NCI-H2171 (cell line): ENCODE measurements at regions not wholly inside any gene's neighbourhood (a gene's known extent, or its start where the extent isn't known, plus 50 kb on each side); places are given as distances from the start of the nearest gene placed in this dataset.
"Not testable (repeated sequence)": the region's sequence is repeated elsewhere in the genome, so short reads cannot be mapped to it uniquely, and the experiment has no call there.

Experiments
- DNase-seq: peaks from one replicate; lab custom pipeline; 2025; lab: John Stamatoyannopoulos, UW

DNA sequence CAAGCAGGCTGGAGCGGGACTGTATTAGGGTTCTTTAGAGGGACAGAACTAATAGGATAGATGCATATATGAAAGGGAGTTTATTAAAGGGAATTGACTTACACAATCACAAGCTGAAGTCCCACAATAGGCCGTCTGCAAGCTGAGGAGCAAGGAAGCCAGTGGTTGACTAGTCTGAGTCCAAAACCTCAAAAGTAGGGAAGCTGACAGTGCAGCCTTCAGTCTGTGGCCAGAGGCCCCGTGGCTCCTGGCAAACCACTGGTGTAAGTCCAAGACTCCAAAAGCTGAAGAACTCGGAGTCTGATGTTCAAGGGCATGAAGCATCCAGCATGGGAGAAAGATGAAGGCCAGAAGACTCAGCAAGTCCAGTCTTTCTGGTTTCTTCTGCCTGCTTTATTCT is 281.8 kb downstream of the QKI start:
- not testable (repeated sequence) for DNase-seq

DNA sequence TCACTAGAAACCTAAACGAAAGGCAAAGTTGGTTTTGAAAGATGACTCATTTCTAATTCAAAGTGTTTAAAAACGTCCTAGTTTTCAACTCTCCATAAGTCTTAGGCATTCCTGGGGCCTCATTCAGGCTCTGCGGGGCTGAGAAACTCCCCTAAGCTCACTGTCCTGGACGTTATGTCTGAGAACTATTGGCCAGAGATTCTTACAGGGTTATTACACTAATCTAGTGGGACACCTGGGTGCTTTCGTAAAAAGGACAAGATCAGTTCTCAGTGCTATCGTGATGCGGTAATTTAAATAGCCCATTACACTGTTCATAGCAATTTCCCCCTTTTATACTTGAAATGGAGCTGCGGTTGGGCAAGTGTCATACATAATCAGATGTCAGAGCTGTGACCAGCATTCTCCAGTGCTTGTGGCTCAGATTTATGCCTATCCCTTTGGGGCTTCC is 280.9 kb downstream of the QKI start:
- no peak for DNase-seq

DNA sequence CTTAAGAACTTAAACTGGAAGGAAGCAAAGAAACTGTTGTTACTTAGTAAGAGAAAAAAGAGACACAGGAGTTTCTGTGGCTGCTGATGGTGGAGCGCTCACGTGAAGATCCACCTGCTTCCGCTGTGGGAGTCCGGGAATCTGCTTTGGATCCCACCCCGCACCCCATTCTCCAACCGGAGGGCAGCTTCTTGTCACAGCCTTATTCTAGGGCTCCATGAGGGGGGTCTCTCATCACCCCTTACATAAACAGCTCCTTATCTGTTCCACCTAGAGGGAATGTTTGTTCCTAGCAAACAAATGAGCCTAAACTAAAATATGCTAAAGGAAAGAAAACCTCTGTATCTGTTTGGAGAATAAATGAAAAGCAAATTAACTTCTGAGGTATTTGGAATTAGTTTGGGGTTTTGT is 280.5 kb downstream of the QKI start:
- DNase-seq: no peak

DNA sequence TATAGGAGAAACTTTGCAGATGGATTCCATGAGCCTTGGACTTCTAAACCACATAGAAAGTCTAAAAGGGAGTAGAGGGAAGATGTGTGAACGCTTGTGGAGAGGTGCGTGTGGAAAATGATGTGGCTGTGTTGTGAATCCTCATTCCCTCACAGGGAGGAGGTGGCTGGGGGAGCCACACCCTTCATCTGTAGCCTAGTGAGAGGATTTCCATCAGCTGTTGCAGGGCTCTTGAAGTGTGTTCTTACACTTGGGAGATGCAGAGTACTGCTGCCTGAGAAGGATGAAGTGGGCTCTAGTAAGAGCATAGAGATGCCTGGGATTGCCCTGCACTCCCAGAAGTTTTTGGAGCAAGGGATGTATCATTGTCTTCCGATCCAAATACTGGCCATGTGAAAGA is 279.6 kb downstream of the QKI start:
- DNase-seq: no peak

DNA sequence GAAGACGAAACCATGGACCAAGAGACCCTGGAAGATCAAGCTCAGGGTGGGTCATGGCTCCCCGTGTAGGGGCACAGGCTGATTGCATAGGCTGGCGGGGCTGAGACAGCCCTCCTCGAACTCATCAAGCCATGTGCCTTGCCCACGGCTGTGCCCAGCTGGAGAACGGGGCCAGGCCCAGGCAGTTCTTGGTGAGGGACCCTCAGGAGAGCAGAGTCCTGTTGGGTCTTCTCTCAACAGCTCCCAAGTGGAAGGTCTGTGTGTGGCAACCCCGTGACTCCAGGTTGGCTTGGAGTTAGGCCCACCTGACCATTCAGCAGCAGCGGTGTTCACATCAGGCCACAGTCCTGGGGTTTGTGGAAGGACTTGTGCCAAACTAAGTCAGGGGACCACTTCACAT is 276.5 kb downstream of the QKI start:
- DNase-seq: no peak

DNA sequence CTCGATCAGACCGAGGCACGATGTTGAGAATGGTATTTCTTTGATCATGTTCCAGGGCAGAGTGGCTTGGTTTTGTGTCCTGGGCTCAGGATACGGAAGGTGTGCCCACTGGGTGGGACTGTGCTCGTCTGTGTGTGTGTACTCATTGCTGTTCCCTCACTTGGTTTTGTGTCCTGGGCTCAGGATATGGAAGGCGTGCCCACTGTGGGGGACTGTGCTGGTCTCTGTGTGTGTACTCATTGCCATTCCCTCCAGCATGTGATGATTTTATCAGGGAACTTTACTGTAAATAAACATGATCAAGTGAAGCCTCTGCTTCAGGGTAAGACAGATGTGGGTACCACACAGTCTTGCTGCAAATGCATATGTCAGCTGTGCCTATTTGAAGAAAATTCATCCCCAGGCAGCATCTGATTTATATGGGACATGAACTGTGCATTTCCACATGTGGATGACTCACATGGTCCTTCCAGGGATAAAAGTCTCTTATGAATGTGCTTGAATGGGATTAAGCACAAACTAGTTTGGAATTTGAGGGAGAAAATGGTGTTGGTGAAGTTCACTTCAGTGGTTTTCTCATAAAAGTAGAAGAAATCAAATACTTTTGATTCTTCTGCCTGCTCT is 274.3 kb downstream of the QKI start:
- no peak for DNase-seq

DNA sequence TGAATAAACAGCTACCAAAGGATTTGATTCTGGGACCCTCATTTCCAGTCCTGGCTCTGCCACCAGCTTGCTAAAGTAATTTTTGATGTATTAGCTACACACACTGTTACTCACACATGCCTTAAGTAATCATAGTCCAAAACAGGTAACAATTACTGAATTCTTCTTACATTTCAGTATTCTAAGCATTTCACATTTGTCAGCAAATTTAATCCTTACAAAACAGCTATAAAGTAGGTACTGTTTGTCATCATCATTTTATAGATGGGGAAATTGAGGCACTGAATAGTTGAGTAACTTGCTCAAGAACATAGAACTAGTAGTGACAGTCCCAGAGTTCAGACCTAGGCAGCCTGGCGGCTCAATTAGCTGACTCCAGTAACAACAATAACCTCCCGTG is 272.6 kb downstream of the QKI start:
- DNase-seq: no peak

DNA sequence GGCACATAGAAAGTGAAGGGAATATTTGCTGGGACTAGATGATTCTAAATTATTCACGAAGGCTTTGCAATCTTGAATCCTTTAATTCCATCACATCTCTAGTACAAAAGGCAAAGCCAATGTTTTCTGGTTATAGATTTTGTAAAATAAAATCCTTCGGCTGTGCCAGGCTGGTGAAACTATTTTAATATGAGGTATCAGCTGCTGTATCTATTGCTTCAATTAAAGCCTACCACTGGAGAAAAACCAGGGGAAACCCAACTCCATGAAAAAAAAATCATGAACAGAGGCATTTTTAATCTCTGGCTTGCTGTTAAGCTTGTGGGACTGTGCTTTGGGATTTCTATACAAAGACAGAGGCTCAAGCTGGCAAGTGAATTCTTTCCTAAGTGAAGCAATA is 271.8 kb downstream of the QKI start:
- no peak for DNase-seq

DNA sequence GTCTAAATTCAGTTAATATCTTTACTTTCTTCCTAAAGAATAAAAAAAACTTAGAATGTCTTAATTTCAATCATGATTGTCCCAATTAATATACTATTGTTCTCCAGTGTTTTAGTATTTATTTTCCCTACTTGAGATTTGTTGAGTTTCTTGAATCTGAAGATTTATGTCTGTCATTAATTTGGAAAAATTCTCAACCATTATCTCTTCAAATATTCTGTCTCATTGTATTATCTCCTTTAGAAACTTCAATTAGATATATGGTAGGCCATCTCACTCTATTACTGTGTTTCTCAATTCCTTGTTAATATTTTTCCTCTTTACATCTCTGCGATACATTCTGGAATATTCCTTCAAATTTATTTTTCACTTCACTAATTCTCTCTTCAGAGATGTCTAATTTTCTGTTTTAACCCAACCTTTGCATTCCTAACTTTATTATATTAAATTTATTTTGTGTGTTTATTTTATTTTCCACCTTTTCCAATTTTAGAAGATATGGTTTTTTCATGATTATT is 268.6 kb downstream of the QKI start:
- no peak for DNase-seq

DNA sequence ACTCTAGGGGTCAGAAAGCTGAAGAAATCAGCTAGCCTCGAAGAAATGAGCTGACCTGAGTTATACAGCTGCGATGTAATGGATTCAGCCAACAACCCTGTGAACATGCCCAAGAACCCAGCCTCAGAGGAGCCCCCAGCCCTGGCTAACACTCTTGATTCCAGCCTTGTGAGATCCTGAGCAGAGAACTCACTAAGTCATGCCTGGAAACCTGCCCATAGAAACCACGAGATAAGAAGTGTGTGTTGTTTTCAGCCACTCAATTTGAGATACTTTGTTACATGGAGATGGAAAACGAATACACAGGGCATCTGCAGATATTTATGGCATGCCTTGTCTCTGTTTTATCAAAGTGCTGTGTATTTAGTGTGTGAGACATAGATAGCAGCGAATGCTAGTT is 265.2 kb downstream of the QKI start:
- no peak for DNase-seq

DNA sequence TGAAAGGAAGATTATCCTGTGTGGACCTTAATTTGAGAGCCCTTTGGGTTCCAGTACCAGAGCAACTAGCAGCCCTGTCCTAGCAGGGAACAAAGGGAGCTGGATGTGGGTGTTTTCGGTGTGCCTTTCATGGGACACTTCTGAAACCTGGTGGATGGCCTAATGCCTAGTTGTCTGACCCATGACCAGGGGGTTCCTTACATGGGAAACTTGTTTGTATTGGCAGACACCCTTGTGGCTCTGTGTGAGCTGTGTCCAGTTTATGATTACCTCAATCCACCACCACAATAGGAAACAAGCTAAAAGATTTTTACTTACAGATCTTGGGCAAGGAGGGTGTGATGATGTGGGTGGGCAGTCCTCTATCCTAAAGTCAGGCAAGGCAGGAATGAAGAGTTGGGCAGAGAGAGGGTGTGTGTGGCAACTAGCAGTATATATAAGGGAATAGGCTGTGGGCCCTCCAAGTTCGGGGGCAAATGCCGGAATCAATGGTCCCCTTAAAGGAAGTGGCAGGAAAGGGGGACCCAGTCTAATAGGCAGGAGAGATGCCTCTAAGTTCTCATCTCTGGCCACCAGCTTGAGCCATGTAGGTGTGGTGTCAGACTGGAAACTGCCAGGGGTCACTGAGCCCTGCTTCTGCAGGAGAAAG is 264.6 kb downstream of the QKI start:
- no peak for DNase-seq

DNA sequence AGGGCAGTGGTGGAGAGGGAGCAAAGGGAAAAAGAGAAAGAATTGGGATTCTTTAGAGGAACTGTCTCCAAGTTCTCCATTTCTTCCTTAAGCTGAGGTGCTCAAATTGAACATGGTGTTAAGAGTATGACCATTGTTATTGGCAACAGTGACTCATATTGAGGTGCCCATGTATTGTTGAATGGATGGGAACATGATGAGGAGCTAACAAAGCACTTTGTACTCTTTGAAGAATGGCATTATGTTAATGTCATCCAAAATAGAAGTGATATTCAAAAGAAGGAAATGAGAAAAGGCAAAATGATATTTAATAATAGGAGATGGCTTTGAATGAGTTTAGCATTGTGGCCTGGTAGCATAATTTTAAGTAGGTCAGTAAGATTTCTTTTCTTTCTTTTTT is 261.1 kb downstream of the QKI start:
- DNase-seq: no peak

DNA sequence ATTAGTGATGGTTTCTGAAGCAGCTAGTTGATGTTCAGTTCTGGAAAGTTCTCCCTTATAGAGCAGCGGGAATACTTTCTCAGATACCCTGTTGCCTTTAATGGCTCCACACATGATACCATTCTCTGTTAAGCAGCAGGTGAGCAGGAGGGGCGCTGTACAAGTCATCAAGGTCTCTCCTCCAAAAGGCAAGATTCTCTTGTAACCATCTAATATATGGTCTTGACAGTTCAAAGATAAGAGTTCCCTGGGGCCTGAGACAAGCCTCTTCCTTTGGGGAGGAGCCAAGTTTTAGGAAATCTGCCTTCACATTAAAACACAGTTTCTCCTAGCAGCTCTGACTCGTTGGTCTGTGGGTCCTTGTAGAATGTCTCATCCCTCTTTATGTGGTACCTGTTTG is 258.2 kb downstream of the QKI start:
- DNase-seq: no peak

DNA sequence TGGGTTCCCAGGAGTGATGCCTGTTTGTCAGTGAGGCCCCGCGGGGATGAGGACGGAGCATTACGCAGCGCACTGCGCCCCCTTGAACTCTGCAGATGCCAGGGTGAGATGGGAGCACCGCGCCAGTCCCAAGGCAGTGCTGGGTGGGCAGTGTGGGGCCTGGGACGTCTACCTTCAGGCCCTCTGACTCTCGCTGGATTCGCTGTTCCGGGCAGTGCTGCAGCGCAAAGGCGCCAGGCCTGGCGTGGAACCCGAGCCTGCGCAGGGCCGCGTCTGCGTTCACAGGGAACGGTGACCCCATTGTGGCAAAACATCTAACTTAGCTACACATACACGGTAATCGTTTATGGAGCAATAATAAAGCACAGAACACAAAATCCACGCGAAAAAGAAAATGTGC is 257.3 kb downstream of the QKI start:
- no peak for DNase-seq

DNA sequence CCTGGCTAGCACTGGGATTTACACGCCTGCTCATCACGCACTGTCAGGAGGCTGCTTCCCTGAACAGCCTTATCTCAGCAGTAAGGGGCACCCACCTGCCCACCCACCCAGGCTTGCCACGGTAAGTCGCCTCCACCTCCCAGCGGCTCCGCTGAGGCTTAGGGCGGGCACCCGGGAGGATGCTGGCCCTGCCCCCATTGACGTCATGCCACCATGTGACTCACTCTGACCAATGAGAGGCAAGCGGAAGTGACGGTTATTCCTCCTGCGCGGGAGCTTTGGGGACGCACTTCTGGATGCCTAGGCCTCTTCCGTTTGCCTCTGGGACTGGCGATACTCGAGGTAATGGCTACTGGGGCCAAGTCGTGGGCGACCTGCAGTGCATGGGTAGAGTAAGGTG is 256.8 kb downstream of the QKI start:
- no peak for DNase-seq

DNA sequence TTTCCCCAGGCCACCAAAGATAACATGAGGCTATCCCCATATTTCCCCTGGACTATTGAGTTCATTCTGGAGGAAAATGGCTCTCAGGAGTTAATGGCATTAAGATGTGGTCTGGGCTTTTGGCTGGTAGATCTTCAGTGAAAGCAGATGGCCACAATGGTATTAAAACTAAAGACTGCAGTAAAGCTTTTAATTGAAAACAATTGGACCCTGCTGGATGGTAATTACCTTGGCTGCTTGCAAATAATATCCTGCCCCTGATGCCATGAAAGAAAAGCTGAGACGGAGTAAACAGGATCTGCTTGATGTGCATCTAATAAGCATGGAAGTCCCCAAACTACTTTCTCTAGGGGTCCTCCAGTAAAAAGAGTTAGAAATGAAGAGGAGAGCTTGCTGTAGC is 255.8 kb downstream of the QKI start:
- no peak for DNase-seq

DNA sequence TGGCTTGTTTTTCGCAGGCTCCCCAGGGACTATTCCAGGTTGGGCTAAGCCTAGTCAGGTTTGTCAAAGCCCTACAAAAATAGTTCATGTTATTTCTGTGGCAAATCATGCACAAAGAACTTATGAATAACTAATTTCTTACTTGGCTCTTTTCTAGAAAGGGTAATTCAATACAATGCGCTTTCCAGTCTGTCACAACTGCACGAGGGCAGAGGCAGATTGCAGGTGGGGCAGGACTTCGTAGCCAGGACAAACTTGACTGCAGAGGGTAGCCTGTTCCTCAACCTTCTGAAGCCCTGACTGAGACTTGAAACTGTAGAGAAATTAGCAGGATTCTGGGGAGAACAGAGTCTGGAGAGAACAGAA is 253.5 kb downstream of the QKI start:
- DNase-seq: no peak

DNA sequence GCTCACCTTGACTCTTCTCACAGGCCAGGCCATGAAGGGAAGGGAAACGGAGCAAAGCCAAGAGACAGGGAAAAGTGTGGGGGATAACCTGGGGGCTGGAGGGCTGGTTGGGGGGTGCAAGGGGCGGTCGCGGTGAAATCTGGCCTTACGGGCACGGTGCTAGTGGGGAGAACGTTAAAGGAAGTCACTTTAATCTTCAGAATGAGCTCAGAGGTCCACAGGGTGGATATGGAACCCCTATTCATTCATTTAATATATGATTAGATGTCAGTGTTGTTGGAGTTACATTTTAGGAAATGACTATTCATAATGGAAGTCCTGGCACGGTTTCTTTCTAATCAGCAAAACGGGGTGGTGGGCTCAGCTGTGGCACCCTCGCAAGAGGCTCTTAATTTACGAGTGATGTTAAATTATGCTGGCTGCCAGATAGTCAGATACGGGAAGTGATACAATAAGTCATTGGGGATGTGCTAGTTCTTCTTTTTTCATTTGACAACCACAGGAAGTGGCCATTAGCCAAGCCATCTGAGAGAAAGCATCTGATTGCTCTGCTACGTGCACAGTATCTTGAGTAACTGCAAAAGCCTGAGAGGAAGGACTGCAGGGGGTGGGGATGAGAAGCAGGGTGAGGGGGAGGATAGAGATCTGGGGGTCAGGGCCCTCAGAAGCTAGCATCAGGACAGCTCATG is 253.0 kb downstream of the QKI start:
- DNase-seq: no peak

DNA sequence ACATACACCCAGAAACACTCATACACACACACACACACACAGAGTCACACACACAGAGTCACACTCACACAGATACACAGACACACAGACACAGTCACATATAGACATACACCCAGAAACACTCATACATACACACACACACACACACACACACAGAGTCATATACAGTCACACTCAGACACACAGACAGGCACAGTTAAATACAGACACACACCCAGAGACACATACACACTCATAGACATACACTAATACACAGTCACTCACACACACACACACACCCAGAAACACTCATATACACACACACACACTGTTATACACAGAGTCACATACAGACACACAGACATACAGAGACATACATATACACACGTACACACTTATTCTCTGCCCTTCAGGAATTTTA is 250.9 kb downstream of the QKI start:
- DNase-seq: no peak

DNA sequence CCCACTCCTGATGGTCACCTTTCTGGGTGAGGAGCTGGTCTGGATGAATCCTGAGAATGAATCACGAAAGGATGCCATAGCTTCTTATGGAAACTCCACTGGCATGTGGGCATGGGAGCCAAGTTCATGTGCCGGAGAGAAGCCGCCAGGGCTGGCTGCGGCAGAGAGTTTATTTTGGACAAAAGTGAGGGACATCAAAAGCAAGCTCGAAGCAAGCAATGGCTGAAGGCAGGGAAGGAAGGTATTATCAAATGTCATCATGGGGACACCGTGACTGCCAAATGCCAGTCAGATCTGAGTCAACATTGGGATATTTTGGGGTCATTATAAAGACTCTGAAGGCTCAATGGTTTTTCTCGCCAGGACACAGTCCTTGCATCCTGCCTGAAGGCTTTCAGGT is 249.1 kb downstream of the QKI start:
- no peak for DNase-seq

DNA sequence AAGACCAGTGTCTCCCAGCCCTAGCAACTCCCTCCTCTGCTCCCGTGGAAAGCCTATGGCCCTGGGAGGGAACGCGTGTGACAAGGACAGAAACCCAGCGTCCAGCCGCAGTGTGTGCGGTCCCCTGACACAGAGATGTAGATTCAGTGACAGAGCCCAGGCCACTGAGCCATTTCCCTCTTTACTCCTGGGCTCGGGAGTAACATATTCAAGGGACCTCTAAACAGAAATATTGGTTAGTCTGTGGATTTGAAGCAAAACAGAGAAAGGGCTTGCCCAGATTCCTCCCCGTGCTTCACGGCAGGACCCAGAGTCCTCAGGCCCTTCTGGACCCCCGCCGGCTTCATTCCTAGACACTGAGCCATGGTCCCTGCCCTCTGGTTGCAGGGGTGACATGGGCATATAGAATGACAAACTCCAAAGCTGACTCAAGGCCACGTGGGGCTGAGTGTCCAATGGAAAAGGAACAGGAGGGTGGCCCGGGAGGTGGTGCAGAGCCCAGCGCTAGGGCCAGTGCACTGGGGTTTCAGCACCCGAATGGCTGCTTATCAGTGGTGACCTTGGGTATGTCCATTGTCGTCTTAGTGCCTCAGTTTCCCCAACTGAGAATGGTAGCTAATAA is 248.2 kb downstream of the QKI start:
- DNase-seq: no peak

DNA sequence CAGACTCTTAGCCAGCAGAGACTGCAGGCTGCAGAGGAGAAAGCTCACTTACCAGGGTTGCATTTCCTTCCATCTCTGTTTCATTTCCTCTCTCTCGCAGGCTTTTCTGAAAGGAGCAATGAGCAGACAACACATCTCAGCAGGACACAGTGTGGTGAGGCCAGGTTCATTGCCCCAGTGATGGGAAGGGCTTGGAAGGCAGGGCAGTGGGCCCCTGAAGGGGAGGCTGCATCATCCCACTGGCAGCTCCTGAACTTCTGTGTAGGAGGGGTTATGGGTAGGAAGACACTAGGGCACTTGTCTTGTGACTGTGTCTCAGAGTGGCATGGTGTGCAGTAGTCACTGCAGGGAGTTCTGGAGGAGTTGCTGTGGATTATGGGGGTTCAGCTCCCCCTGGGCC is 246.8 kb downstream of the QKI start:
- DNase-seq: no peak

DNA sequence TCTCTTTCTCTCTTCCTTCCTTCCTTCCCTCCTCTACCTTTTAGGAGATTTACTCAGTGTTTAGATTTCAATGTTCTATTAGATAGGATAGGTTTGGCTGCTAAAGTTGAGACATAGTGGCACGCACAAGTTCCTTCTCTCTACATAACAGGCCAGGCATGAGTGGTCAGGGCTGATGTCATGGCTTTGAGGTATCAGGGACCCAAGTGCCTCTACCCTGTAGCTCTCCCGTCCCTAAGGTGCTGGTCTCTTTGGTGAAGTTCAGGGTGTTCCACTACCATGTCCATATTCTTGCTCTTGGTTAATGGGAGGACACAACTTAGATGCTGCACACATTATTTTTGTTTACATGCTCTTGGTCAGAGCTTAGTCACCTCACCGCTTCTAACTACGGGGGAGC is 245.3 kb downstream of the QKI start:
- no peak for DNase-seq
